HG02798 (cell line): ENCODE measurements at regions not wholly inside any gene's neighbourhood (a gene's known extent, or its start where the extent isn't known, plus 50 kb on each side); places are given as distances from the start of the nearest gene placed in this dataset.

Experiments
- ATAC-seq: cut with Tn5 transposase; IDR thresholded peaks from one replicate; pipeline ENCODE4 v1.9.1; 2021; ENCODE audit warnings: mild to moderate bottlenecking; ENCODE audit not compliant: unreplicated experiment, poor library complexity

DNA sequence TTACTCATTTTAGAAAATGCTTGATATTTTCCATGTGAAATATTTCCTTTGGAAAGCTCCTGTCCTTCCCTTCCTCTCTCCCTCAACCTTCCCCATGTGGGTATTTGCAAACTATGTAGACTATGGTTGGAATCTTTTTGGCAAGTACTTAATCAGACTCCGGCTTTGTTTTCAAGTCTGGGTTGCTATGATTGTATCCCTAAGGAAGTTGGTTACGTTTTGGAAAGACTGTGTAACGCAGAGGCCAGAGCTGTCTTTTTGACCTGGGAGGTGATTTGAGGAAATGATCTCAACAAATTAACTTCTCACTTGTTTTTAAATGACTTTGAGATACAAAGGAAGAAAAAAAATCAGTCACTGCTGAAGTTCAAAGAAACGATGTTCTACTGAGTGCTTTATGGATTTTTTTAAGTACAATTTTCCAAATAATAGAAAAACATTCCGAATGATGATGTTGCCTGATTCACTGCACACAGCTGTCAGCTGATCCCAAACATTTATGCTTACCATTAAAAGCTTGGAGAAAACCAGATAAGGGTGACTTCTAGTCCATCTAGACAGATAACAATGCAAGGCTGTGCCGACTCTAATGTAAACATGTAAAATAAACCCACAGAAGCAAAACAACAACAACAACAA lies 145.5 kb upstream of the CELF2 start:
- no peak for ATAC-seq

DNA sequence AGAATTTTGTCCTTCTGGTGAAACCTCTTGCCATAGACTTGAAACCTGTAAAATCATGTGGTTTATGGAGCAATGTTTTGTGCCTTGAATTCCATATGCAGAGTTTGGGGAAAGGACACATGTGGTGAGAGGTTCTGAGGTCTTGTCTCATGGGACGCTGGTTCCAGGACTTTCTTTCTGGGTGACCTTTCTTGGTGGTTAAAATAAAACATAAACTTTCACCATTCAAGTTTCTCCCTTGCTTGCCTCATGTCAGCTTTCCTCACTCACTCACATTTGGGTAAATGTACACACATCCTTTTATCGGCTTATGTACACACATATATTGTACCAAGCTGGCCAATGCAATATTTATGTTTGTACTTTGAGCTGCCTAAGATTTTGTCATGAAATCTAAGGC lies 144.9 kb upstream of the CELF2 start:
- ATAC-seq, result no peak

DNA sequence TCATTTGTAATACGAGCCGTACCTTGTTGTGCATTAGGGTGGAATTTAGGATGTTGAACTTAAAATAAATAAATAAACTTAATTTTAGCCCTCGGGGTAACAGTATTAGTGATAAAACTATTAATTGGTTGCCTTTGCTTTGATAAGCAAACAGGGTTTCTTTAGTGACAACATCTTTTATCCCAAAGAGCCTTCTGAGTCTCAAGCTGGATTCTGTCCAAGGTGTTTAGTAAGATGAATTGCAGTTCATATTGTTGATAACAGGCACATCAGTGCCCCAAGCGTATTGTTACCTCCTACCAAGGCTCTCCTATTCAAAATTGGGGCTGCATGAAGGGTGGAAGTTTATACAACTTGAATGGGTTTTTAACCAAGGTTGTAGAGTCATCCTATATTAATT lies 144.4 kb upstream of the CELF2 start:
- no peak for ATAC-seq

DNA sequence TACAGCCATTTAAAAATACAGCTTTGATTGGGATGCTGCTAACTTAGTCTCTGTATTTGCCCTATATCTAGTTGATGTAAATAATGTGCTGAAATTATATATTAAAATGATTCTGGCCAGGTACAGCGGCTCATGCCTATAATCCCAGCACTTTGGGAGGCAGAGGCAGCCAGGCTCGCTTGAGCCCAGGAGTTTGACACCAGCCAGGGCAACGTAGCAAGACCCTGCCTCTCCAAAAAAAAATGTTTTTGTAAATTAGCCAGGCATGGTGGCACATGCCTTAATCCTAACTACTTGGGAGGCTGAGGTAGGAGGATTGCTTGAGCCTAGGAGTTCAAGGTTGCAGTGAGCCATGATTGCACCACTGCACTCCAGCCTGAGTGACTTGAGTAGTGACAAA lies 143.8 kb upstream of the CELF2 start:
- ATAC-seq, result no peak

DNA sequence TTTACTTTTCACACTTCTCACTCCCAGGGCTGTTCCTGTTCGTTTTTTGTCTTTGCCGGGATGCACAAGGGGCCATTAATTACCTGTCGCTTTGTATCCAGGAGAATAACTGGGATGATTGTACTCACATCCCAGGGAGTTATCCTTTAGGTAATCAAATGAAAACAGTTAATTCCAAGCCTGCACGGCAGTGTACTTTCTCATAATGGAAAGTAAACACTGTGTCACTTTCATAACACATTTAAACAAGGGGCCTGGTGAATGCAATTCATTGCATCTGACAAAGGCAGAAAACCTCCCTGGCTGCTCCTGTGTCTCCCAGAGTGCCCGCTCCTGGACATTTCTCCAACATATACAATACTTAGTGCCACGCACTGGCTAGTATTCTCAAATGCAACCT lies 138.7 kb upstream of the CELF2 start:
- ATAC-seq, result no peak

DNA sequence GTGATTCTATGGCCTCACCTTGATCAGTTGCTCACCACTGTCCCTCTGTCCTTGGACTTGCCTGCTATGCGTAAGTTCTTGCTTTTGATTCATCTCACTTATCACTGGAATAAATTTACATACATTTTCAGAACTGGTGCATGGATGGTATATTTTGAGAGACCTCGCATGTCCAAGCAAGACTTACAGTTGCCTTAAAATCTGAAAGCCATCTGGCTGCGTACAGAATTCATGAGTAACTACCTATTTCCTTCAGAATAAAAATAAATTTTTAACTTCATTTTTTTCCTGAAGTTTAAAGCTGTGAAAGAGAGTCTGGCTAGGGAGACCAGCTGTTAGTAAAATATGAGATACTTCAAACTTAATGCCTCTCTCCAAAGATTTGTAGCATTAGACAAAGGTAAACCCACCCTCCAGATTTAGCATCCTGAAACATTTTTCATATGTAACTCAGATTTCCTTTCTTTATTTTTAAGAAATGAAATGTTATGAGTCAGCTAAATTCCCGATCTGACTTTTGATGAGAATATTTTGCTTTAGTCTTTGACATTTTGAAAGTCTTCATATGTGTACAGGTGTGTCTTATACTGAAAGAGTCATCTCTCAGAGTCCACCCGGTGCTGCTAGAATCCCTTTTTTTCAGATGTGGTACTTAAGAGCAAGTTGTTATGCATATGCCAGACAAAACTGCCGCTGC lies 136.4 kb upstream of the CELF2 start:
- no peak for ATAC-seq

DNA sequence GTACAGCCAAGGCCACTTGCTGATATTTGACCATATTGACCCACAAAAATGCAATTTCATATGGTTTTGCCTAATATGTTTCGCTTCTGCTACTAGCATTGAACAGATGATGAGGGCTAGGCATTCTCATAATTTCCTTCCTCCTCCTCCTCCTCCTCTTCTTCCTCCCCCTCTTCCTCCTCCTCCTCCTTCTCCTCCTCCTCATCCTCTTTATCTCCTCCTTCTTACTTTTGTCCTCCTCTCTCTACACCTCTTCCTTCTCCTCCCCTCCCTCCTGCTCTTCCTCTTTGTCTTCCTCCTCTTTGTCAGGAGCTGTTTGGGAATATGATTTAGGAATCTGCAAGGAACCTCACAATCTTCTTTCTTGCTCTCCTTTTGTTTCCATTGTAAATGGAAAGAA lies 133.9 kb upstream of the CELF2 start:
- no peak for ATAC-seq

DNA sequence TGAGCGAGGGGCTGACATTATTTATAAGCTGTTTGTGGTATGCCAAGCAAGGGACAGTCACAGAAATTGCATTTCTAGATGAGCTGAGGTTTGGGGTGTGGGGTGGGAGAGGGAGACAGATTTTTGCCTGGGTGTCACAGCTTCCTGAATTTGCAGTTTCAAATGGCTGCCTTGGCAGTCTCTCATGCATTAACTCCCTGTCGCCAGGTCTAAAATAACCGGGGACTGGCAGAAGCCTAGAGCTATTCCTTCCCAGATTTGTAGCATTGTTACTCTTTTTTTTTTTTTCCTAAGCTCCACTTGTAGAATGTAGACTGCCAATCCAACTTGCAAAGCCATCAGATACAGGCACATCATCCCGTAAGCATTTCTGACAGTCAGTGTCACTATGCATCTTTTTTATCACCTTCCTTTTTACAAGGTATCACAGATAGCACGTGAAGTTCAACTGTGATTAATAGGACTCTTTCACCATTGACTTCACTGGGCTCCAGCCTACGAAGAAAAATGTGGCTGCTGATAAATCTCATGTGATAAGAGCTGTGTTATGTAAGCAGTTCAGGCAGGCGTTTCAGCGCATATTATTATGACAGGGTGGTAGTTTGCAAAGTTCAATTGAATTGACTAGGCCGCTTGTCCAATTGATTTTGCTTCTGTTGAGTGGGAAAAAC lies 130.7 kb upstream of the CELF2 start:
- ATAC-seq, result no peak

DNA sequence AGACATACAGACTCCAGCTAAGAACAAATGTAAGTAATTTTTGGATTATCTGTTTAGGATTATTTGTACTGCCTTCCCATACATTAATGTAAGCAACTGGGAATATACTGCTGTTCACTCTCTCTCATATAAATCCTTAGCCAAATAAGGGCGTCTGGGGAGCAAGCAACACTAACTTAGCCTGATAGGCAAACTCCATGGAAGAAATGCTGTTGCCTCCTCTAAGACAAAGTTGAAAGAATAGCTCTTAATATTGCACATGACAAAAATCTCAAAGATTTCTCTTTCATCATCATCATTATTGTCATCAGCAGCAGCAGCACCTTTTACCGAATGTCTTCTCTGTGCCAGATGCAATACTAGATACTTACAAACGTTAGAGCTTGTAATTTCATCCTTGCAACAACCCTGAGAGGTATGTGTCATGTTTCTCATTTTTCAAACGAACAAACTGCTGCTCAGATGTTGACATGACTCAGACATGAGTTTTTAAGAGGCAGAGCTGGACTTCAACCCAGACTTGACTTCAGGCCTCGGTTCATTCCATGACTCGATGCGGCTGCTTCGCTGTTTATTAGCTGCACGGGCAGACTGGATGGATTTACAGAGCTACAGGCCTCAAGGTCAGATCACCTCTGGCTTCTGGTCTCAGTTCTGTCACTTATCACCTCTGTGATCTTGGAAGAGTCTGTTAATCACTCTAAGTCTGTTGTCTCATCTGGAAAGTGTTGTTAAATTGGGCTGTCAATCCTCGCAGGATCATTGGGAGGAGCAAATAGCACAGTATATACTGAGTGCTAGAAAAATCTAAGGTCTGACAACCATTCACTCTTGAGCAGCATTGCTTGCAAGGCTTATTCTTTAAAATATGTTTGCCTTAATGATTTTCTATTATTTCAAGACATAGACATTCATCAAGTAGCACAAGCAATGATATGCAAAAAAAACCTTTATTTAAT lies 126.3 kb upstream of the CELF2 start:
- no peak for ATAC-seq

DNA sequence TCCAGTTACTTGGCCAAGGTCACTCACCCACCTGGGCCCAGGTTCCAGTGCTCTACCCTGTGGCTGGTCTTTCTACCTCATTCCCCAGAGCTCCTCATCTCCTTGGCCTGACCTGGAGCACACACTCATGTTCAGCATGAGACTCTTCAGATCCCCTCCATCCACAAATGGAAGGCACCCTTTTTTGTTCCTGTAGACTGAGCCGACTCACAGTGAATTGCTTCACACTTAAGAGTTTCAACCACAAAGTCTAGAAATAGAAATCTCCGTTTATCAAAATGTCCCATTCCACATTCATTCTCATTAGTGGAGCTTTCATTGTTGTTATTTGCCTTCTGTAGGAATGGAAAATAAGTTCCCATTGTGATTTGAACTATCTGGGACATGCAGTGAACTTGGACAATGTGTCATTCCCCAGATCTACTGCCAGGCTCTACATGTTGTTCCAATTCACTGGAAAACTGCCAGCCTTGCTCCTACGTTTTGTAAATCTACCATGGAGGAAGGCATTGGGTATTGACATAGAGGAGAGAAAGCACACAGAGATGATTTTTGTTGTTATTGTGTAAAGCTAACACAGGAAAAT lies 125.3 kb upstream of the CELF2 start:
- ATAC-seq, result no peak

DNA sequence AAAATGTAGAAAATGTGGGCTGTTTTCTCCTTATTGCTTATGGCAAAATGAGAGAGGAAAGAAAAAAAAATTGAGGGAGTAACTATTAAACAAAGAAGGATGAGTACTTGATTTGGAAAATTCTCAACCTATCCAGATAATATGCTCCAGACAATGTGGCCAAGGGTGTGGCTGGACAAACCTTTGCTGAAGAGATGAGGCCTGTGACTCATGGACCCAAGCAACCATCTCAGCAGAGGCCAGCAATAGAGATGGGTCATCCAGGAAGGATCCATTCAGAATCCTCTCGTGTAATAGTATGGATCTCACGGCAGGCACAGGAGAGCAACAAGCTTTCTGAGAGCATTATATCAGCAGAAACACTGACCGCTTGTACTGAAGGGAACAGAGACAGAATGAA lies 120.3 kb upstream of the CELF2 start:
- no peak for ATAC-seq

DNA sequence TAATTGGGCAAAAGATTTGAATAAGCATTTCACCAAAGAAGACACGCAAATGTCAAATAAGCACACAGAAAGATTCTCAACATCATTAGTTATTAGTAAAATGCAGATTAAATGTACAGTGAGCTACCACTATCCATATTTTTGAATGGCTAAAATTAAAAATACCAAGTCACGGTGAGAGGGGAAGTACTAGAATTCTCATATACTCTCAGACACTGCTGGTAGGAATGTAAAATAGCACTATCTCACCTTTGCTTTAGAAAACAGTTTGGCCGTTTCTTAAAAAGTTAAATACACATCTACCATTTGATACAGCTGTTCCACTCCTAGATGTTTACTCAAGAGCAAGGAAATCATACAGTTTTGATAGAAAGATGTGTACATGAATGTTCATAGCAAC lies 115.8 kb upstream of the CELF2 start:
- ATAC-seq, result no peak

DNA sequence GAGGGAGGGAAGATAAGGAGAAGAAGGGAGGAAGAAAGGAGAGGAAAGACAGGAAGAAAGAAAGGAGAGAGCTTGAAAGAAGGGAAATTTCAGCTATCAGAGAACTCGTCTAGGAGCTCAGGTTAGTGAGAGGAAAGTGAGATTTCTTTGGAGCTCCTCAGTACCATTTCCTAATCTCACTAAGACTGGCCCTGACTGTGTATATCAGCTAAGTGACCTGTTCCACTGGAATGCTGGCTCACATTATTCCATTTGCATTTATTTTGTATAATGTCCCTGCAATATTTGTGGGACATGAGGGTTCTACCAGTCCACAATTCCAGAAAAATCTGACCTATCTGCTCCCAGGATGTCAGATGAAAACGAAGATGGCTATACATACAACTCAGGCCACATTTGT lies 114.7 kb upstream of the CELF2 start:
- no peak for ATAC-seq

DNA sequence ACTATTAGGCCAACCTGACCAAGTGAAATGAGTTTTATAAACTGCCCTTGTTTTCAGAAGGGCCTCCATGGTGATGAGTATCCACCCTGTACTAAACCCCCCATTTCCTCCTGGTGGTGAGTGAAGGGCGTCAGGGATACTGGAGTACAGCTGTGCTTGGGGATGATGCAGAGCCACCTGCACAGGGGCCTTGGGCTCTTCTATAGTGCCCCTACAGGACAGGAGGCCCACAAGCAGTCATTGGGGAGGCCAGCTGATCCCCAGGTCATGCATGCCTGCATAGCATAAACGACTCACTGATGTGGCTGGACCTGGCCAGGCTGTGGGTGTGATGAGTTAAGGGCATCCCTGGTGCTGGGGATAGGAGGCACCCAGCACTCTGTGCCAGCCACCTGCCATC lies 114.1 kb upstream of the CELF2 start:
- ATAC-seq, result no peak

DNA sequence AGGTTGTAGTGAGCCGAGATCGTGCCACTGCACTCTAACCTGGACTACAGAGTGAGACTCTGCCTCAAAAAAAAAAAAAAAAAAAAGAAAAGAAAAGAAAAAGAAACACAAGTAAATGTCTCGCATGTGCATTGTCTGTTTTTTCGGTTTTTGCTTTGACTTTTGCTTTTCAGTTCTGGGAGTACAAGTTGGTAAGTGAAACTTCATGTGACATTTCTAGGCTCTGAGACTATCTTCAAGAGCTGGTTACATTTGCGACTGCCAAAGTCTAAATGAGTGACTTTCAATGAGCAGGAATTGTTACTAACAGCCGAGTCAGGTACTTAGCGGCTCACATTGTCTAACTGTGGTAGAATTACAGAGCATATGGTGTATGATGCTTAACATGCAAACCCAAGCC lies 107.0 kb upstream of the CELF2 start:
- no peak for ATAC-seq

DNA sequence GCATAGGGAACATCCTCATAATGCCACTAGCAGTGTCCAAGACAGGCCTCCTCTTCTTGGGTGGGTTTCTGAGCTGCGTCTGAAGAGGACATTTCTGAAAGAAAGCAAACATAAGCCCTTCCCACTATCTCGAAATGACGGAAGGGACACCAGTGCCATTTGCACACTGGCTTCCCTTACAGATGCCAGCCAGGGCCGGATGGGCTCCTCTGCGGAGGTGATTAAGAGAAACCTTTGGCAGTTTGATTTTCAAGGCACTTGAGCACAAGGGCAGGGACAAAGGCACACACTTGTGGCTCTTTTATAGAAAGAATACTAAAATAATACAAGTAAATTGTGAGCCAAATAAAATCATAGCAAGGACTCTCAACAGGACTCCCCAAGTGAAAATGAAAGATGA lies 106.6 kb upstream of the CELF2 start:
- ATAC-seq, result no peak

DNA sequence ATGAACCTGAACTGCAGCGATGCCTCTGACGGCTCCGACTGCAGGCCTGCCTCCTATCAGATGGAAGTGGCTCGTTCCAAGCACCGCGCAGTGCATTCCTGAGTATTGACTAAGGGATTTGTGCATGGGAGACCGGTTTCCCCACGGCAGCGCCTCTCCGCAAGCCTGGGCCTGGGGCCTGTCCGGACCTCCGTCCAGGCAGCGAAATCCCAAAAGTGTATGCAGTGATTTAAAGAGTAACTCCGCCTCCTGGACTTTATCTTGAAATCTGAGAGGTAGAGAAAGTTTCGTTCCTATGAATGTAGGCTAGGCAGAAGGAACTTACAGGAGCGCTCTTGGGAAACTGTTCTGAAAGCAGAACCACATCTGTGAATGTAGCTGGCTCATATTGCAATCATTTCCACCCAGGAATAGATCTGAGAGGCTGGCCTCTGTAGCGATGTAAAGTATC lies 106.2 kb upstream of the CELF2 start:
- ATAC-seq, result no peak

DNA sequence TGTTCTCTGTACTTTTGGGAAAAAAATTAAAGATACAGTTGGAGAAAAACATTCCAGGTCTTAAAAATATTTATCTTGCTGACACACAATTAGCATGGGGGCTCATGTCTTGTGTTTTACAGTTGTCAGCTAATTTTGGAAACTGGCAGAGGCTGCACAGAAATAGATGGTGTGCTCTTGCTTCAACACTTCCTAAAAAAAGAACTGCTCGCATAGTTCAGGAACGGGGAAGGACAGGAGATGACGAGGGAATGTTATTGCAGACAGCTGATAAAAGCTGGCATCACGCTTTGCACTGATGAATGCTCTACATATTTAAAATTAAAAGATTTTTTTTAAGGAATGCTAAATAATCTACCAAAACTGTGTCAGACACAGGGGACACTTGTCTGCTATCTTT lies 103.5 kb upstream of the CELF2 start:
- ATAC-seq, result no peak

DNA sequence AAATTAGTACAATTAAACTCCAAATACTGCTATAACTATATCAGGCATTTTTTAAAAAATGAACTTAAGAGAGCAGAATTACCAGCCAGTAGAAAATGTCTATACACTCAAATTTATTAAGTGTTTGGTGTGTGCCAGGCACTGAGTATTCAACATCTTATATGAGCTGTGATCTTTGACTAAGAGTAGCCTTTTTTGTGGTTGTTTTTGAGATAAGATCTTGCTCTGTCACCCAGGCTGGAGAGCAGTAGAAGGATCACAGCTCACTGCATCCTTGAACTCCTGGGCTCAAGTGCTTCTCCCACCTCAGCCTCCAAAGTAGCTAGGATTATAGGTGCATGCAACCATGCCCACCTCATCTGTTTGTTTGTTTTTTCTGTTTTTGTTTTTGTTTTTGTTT lies 102.5 kb upstream of the CELF2 start:
- ATAC-seq, result no peak

DNA sequence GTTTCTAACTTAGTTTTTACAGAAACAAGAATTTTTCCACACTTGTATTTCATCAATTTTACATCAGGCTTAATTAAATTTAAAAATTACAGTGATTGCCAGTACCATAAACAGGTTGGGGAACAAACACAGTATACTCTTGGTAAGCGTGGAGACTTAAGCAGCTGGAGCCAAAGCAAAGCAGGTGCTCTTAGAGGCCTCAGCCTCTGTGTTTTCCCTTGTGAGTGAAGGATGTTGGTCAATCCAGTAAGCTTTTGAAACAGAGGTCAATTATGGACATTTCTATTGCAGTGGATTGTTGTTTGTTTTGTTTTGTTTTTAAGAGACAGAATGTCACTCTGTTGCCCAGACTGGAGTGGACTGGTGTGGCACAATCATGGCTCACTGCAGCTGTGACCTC lies 100.6 kb upstream of the CELF2 start:
- no peak for ATAC-seq
